HG03064 (cell line): ENCODE measurements at regions not wholly inside any gene's neighbourhood (a gene's known extent, or its start where the extent isn't known, plus 50 kb on each side); places are given as distances from the start of the nearest gene placed in this dataset.
"Not testable (repeated sequence)": the region's sequence is repeated elsewhere in the genome, so short reads cannot be mapped to it uniquely, and the experiment has no call there.

ENCODE experiments used
- ATAC-seq: cut with Tn5 transposase; IDR thresholded peaks from one replicate; pipeline ENCODE4 v1.9.1; 2021; ENCODE audit warnings: low read depth; ENCODE audit not compliant: unreplicated experiment

DNA sequence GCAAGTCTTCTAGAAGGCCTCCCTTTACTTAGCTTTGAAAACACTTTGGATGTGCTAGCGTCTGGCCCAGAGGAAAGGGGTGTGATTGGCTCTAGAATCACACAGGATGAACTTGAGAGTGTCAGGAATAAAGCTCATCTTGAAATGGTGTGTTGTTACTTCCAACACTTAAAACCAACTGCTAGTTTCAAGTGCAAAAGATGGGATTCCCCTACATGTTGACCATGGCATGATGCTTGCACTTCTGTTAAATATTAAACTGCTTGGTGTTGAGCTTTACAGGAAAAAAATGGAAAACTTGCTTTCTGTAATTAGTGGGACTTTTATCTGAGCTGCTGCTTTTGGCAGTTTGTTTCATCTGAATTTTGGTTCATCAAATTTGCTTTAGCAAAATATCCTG lies 261.1 kb downstream of the MED10 start:
- ATAC-seq = no peak

- no peak for ATAC-seq
These were observed 262.5 kb downstream of the MED10 start for GRCh38 chr5:6115852-6116251.

DNA sequence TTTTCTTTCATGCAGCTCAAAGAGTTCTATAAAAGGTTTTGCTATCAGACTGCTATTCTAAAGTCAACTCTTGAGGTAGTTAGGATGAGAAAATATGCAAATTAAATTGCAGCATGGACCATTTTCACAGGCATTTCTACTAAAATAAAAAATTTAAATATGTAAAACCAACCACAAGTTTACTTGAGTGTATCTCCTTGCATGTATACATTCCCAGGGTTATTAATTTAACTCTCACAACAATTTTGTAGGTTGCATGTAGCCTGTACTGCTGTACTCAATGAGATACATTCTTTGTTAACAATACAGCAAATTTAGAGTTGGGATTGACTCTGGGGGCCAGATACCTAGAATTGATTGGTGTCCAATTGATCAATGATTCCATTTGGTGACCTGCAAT lies 265.8 kb downstream of the MED10 start:
- ATAC-seq = no peak

GRCh38 chr5:6112125-6112524 lies 266.2 kb downstream of the MED10 start:
- no peak for ATAC-seq

- no peak for ATAC-seq
These were observed 267.2 kb downstream of the MED10 start for GRCh38 chr5:6111131-6111530.

DNA sequence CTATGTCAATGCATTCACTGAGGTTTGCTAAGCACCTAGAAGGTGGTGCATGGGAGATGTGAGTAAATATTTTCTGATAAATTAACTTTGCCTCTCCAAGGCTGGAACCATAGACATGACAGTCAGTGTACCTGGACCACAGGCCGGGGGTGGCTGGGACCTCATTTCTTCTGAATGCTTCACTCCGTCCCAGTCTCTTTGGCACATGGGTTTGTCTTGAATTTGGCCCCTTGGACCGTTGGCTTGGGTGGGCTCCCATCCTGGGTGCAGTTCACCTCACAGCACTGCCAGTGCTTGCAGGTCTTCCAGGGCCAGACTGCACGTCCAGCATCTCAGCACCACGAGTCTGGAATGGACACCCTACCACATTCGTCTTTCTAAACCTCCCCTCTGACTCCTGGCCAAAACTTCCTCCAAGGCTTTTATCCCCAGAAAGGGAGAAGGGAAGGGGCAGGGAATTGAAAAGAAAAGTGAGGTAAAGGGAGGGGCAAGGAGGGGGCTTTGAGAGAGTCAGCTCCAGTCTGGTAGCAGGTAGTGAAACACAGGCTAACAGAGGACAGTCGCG lies 267.8 kb downstream of the MED10 start:
- no peak for ATAC-seq

DNA sequence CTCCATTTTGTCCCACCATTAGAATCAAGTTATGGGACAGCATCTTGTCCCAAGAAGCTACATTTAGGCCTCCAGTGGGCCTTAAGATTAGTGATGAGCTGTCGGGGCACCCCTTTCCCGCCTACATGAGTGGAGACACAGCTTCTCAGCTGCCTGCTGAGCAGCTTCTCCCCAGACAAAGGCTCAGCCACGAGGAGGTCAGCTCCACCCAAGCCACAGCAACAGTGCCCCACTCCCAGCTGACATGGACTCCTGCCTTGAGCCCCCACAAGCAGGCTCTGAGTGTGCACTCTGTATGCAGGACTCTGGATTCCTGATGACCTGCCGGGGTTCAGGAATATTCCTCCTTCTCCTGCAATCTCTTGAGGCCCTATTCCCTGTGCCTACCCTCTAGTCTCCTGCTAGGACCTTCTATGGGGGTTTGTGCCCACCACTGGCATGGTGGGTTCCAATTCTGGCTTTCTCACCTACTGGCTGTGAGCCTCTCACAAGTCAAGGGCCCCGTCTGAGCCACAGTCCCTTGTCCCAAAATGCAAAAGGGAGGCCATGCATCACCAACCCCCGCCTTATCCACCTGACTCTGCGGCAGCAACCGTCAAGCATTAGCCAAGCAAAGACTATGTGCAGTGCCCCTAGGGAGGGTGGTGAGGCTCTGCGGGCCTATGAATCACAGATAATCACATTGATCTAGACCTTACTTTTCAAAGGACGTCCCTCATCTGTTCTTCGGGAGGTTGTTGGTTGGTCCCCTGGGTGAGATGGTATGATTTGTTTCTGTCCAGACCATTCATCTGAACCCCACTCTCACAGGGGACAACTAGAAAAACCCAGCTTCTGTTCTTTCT lies 269.1 kb downstream of the MED10 start:
- ATAC-seq = no peak

DNA sequence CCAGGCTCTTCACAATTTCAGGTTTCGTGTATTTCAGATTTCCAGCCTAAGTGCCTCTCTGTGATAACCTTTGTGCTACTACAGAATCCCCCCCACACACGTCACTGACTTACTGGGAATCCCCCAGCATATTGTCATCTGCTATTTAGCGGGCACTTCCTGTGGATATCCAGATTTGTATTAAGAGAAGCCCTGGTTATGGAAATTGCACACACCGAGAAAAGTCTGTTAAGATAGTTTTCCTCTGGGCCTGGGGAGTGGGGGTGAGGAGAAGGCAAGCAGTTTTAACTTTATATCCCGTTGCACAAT lies 269.9 kb downstream of the MED10 start:
- no peak for ATAC-seq

- ATAC-seq = no peak
These were observed 270.4 kb downstream of the MED10 start for GRCh38 chr5:6107675-6108539.

DNA sequence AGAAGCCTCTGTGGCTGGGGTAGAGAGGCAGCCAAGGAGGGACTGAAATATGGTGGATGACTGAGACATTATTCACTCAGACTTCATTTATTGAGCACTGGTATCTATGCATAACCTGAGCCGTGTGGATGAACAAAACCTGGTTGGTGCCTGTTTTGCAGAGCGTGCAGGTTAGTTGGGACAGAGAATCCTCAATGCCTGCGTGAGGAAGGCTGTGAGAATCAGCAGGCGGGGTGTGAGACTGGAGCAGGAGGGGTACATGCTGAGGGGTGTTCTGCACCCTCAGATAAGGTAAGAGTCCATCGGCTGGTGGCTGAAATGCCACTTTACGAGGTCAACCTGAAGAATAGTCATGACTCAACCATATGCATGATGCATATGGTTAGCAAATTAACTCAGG lies 271.6 kb downstream of the MED10 start:
- ATAC-seq = no peak

DNA sequence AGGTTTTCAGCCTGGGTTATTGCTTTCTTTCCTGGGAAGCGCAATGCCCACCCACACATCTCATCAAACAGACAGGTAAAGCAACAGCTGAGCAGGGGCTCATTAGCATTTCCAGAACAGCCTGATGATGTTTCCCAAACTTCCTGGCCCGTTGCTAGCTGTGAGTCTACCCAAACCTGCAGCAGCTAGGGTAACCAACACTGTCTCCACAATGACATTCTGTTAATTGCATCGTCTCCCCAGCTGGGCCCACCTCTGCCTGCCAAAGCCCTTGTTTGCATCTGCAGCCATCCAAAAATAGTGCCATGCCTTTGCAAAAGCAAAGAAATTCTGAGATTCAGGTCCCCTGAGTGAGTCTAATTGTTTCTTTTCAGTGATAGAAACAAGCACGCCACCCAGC lies 273.0 kb downstream of the MED10 start:
- ATAC-seq = no peak

DNA sequence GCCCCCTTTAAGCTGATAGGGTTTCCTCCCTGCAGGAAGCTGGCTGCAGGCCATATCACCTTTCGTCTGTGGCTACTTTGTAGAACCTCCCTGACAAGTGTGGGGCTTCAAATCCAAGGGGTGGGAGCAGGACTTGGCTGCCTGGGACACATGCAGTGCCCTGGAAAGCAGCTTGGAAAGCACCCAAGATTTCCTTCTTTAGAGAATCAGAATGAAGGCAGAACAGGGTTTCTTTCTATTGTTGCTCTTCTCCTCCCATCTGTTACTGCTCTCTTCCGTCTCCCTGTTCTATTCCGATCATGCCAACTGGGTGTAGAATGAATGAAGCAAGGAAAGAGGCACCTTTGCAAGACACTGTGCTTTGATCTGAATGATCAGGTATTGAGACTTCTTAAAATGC lies 282.2 kb downstream of the MED10 start:
- ATAC-seq = no peak

DNA sequence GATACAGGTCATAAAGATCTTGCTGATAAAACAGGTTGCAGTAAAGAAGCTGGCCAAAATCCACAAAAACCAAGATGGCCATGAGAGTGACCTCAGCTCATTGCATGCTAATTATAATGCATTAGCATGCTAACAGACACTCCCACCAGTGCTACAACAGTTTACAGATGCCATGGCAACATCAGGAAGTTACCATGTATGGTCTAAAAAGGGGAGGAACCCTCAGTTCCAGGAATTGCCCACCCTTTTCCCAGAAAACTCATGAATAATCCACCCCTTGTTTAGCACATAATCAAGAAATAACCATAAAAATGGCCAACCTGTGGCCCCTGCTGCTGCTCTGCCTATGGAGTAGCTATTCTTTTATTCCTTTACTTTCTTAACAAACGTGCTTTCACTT lies 284.2 kb downstream of the MED10 start:
- not testable (repeated sequence) for ATAC-seq

GRCh38 chr5:6090838-6091237 lies 287.5 kb downstream of the MED10 start:
- ATAC-seq = no peak

DNA sequence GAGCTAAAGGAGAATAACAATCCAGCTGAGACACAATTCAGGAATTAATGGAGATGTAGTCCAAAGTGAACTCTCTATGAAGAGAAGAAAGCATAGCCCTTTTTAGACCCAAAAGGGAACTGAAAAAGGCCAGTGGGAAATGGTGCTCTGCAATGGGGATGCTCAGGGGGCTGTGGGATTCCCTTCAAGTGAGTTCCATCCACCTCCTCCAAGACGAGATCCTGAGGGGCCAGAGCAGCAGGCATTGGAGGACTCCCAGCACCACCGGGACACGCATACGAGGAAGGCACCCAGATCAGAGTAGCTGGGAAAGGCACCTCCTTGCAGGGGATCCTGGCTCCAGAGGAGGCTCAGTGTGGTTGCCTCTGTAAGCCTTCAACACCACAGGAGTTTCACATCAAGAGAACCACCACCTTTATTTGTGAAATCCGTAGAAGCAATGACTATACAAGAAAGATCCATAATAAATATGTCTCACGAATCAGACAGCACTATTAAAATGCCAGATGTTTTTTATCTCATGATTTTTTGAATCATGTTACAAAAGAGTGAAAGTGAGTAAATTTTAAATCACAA lies 288.2 kb downstream of the MED10 start:
- ATAC-seq = no peak

- ATAC-seq = no peak
These were observed 289.6 kb downstream of the MED10 start for GRCh38 chr5:6088706-6089105.

DNA sequence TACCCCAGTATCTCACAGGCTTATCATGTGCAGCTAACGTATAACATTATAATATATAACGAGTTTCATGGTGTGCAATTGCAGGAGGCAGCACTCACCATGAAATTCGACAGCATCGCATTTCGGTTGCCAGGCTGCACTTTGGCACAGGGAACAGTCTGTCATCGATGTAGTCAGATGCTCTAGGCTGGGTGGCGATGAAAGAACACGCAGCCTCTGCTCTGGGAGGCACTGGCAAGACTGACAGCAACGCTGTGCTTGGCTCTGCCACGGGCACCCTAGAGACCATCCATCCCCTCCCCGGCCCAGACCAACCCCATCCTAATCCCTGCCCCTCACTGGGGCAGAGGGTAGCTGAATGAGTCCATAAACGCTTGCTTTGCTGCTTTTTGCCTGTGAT lies 290.8 kb downstream of the MED10 start:
- no peak for ATAC-seq

DNA sequence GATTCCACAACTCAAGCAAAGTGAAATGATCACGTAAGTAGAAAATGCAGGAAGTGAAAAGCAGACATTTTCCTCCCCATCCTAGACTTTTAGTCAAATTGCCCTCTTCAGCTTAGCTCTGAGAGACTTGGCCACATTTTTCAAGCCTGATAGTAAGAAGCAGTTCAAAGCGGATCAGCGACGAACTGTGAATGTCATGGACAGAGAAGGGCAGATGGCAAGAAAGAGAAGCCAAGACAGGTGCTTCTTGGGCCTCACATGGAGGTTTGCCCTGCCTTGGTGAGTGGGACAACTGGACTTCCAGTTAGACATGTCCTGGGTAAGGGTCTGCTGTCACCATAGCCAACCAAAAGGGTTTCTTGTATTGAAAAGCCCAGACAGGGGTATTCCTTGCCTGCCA lies 291.5 kb downstream of the MED10 start:
- no peak for ATAC-seq

DNA sequence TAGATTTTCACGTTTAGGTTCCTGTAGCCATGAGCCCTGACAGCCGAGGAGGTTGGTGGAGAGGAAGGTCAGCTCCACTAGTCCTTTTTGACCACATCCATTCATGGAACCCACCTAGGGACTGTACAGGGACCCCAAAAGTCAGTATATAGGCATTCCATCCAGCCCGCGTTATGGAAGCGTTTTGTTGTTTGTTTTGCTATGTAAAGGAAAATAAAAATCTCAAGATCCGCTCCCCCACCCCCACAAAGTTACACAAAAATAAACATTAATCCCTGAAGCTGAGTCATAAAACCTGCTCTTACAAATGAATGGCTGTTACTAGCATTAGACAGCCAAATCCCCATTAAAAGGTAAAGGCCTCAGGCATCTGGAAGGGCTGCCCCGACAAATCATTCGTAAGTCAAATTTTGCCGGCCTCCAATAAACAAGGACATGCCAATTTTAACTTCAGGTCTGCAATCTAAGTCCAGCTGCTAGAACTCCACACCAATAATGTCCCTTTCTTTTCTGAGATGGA lies 292.9 kb downstream of the MED10 start:
- no peak for ATAC-seq

- ATAC-seq = no peak
These were observed 293.5 kb downstream of the MED10 start for GRCh38 chr5:6084836-6085235.

DNA sequence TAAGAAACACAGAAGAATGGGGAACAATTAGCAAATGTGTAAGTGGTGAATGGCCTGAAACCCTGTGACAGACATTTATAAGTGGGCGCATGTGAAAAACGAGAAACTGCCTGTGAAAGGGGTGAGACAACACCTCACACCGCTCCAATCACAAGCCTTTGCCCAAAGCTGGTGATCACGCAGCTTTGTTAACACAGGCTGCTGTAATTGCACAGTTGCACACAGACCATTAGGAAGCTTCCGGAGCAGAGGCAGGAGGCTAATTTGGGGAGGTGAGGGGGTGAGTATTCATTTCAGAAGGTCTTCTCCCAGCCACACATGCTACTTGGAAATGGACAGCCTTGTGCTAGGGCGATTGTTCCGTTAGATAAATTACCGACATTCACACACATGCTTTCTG lies 294.0 kb downstream of the MED10 start:
- no peak for ATAC-seq
